Inferior parietal cortex (tissue), 1 donor: ENCODE measurements at regions not wholly inside any gene's neighbourhood (a gene's known extent, or its start where the extent isn't known, plus 50 kb on each side); places are given as distances from the start of the nearest gene placed in this dataset.
A peak's percentile ranks its signal among the peaks of the same experiment; 100 is the strongest.

Source experiments
- DNase-seq: peaks from one replicate; pipeline ENCODE4 v3.0.0-alpha.2; 2016; ENCODE audit errors: extremely low spot score

- DNase-seq: no peak
Observed at GRCh38 chr5:36355516-36355915, 53.8 kb upstream of the RANBP3L start.

GRCh38 chr5:36356915-36357314, 55.2 kb upstream of the RANBP3L start:
- DNase-seq: no peak

GRCh38 chr5:36357391-36357975, 55.8 kb upstream of the RANBP3L start:
- no peak for DNase-seq

DNA sequence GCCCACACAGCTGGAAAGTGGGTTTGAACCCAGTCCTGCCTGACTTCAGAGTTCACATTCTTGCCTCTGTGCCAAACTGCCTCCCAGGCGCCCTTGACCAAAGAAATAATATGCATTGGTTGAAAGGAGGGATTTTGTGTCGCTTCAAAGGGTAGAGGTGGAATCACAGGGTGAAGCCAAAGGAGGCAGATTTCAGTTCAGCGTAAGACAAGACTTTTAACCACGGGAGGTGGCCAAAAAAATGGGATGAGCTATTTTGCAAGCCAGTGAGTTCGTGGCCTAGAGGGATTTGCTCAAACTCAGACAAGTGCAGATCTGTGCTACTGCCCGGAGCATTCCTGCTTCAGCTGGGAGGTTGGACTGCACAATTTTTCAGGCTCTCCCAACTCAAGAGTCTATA, 57.6 kb upstream of the RANBP3L start:
- DNase-seq: no peak

DNA sequence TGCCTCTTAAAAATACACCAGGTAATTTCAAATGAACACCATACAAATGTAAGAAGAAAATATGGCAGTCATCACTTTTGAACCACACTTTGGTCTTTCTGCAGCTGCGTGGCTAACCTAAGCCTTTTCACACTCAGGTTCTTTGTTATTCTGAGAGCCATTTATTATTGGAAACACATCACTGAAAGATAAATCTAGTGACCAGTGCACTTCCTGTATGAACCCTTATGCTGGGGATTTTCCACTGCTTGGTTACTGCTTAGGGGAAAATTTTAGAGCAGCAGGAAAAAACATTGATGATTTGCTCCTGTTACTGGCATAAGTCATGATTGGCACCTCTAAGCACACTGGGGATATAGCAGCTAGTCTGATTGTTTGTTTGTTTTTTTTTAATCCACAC, 58.6 kb upstream of the RANBP3L start:
- DNase-seq: no peak

GRCh38 chr5:36363101-36363500, 61.4 kb upstream of the RANBP3L start:
- DNase-seq: no peak

- no peak for DNase-seq
Observed at GRCh38 chr5:36363744-36364143, 62.0 kb upstream of the RANBP3L start.

- DNase-seq: no peak
Observed at GRCh38 chr5:36364473-36364872, 62.8 kb upstream of the RANBP3L start.

DNA sequence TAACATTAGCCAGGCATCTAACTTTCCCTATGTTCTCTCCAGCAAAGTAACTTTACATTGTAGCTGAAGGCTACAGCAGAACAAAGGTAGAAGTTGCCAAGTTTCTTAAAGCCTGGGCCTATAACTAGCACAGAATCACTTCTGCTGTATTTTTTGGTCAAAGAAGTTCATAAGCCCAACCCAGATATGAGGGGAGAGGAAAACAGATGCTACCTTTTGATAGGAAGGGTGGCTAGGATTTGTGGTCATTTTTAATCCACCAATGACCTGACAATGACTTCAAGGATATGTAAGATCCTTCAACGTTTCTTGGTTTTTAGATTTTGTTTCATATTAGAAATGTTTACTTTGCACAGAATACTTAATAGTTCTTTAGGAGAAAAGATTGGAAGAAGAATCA, 64.2 kb upstream of the RANBP3L start:
- DNase-seq: no peak

GRCh38 chr5:36366883-36367282, 65.2 kb upstream of the RANBP3L start:
- DNase-seq: no peak

DNA sequence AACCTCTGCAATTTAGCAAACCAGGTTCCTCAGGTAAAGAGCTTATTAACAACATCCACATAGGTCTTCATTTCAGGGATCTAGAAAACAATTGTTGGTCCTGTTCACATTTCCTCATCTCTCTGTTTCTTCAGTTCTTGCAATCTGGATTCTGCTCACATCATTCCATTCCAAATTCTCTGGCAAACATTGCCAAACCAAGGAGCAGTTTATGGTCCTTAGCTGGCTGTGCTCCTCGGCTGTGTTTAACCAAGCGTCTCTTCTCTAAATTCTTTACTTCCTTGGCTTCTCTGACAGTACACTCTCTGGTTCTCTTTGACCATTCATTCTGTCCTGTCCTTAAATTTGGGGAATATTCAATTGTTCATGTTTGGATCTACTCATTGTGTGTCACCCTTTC, 65.8 kb upstream of the RANBP3L start:
- DNase-seq: no peak

- no peak for DNase-seq
Observed at GRCh38 chr5:36369219-36369690, 67.6 kb upstream of the RANBP3L start.

DNA sequence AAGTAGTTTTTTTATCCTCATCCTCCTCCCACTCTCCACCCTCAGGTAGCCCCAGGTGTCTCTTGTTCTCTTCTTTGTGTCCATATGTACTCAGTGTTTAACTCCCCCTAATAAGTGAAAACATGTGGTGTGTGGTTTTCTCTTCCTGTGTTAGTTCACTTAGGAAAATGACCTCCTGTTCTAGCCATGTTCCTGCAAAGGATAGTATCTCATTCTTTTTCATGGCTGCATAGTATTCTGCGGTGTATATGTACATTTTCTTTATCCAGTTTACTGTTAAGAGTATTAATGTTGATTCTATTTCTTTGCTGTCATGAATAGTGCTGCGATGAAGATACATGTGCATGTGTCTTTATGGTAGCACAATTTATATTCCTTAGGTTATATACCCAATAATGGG, 68.4 kb upstream of the RANBP3L start:
- DNase-seq: no peak

DNA sequence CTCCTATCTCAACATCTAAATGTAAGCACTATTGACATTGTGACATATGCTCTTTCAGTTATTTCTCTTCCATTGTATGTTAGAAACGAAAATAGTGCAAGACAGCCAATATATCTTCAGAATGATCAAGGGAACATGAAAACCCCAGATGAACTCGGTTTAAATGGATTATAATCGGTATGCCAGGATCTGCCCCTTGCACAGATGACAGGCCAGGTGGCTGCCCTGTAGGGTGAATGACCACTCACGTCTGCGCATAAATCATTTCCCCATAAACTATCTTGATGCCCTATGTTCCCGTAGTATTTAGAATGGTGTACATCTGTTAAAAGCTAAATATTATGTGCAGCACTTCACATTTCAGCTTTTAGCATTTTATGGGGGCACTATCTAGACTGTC, 69.7 kb upstream of the RANBP3L start:
- no peak for DNase-seq

- peak; percentile 38 for DNase-seq
Observed at GRCh38 chr5:36373527-36374086, 71.9 kb upstream of the RANBP3L start.

GRCh38 chr5:36374266-36374862, 72.7 kb upstream of the RANBP3L start:
- no peak for DNase-seq

DNA sequence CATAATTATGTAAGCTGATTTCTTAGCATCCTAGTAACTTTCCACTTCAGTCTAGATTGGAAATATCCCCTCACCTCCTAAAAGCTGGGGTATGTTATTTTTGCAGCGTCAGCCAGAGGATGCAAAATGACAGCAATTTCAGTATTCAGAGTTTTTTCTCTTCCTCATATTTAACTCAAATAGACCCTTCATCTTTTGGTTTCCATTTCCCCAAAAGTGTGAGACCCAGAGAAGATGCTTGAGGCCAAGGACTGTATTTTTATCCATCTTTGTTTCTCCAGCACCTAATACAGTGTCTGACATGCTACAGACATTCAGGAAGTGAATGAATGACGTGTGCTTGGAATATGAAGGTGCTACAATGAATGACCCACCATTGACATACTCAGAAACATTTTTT, 75.5 kb upstream of the RANBP3L start:
- DNase-seq: no peak

DNA sequence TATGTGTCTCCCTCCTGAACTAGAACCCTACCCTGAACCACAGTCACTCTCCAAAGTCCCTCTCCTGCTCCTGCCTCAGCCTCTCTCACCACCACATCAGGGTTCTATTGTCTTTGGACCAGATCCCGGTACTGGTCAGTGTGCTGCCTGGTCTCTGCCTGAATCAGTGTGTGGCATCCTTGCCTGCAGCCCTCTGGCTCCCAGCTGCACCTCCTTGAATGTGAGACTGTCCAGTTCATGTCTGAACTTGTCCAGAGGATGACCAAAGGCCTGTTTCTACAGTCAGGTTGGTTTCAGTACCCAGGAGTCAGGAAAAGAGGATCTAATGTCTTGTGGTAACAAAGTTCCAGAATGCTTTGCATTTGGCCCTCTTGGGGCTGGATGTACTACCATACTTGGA, 76.8 kb upstream of the RANBP3L start:
- DNase-seq: no peak

DNA sequence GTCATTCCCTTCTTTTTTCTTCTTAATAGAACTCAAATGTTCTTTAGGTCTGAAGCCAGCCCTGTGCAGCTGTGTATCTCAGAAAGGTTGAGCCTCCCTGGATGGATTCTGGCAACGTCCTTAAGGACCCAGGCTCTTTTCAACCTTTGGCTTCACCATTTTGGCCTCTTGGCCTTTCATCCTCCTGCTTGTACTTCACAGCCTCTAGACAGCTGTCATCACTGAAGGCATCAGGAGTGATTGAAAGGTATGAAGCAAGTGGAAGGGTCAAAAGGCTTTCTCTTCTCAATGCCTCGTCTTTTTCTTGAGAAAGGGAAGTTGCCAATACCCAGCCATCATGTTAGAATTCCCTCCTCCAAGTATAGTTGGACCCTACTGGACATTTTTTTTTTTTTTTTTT, 81.2 kb upstream of the RANBP3L start:
- DNase-seq: no peak

DNA sequence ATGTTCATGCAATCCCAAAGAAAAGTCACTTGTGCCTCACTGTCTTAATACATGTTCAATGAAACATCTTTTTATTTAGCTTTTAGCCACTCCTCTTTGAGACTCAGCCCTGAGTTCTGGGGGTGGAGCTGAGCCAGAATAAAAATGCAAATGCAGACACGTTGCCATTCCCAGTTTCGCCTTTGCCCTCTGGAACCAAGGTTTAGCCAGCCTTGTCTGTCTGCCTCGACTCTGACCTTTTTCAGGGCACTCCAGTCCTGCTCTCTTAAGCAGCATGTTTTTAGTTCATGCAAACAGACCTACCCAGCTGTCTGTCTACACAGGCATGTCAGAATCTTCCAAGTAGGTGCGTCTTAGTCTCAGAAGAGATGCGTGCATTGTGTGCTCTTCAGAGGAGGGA, 82.2 kb upstream of the RANBP3L start:
- DNase-seq: no peak

DNA sequence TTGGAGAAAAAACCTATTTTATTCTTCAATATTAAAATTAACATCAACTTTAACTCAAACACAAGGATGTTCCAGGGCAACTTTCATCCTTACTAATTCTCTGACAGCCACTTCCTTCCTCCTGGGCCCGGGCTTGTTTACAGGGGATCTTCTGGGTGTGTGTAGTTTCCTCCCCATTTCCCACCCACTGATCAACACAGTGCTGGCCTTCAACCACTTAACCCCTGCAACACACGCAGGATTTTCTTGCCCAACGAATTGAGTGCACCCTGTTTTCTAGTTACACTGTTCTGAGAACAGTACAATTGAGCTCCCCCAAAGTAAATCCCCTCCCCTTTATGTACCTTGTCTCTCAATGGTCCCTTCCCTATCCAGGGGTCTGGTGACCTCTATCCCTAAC, 83.1 kb upstream of the RANBP3L start:
- no peak for DNase-seq

DNA sequence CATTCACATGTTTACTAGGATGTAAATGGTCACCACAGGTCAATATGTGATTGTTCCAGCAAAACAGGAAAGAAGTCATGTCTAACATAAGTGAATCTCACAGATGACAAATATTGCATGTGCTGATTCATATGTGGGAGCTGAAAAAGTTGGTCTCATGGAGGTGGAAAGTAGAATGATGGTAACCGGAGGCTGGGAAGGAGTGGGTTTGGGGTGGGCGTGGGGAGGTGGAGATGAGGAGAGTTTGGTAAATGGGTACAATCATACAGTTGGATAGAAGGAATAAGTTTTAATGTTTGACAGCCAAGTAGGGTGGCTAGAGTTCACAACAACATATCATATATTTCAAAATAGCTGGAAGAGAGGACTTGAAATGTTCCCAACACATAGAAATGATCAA, 83.8 kb upstream of the RANBP3L start:
- DNase-seq: no peak

- no peak for DNase-seq
Observed at GRCh38 chr5:36388288-36388687, 86.6 kb upstream of the RANBP3L start.

GRCh38 chr5:36389245-36389644, 87.5 kb upstream of the RANBP3L start:
- DNase-seq: peak; percentile 7
